Esophagus (tissue), 2 donors: ENCODE measurements at regions not wholly inside any gene's neighbourhood (a gene's known extent, or its start where the extent isn't known, plus 50 kb on each side); places are given as distances from the start of the nearest gene placed in this dataset.
"Not testable (repeated sequence)": the region's sequence is repeated elsewhere in the genome, so short reads cannot be mapped to it uniquely, and the experiment has no call there.

Experiments used
- H3K27ac ChIP-seq, 2 donors: one replicate each; pipeline ENCODE4 v1.5.1; 2013; ENCODE audit warnings: low read depth in 2 of 2, mild to moderate bottlenecking in 2 of 2, inconsistent platforms in 1 of 2, low read length in 1 of 2, moderate library complexity in 1 of 2
- H3K27me3 ChIP-seq, 2 donors: one replicate each; pipeline ENCODE4 v1.6.1; 2013; ENCODE audit warnings: low read length in 2 of 2, control low read depth in 1 of 2, mild to moderate bottlenecking in 1 of 2; ENCODE audit not compliant: insufficient read depth in 2 of 2, control insufficient read depth in 1 of 2
- H3K36me3 ChIP-seq, 2 donors: one replicate each; pipeline ENCODE4 v1.6.1; 2013; ENCODE audit warnings: low read length in 1 of 2; ENCODE audit not compliant: control insufficient read depth in 2 of 2, insufficient read depth in 2 of 2
- H3K4me1 ChIP-seq, 2 donors: one replicate each; pipeline ENCODE4 v1.6.1; 2013; ENCODE audit warnings: low read length in 1 of 2; ENCODE audit not compliant: control insufficient read depth in 2 of 2, insufficient read depth in 2 of 2
- H3K4me3 ChIP-seq, 2 donors: one replicate each; pipeline ENCODE4 v1.5.1; 2013; ENCODE audit warnings: low read length in 2 of 2, mild to moderate bottlenecking in 2 of 2, low read depth in 1 of 2, moderate library complexity in 1 of 2
- H3K9me3 ChIP-seq, 2 donors: one replicate each; pipeline ENCODE4 v1.6.1; 2013; ENCODE audit warnings: mild to moderate bottlenecking in 2 of 2, low read depth in 1 of 2, low read length in 1 of 2, moderate library complexity in 1 of 2; ENCODE audit not compliant: control insufficient read depth in 2 of 2, insufficient read depth in 1 of 2
- WGBS, 2 donors: extraction: QIAGEN DNeasy Blood & Tissue Kit; methylation state at CpG; one replicate each; pipeline ENCODE4 v1.1.7; 2013; 5-methylcytosine and 5-hydroxymethylcytosine counted together
- donor health status: healthy with polysubstance abuse.
- donor health status: Bipolar disorder and iron deficiency.

DNA sequence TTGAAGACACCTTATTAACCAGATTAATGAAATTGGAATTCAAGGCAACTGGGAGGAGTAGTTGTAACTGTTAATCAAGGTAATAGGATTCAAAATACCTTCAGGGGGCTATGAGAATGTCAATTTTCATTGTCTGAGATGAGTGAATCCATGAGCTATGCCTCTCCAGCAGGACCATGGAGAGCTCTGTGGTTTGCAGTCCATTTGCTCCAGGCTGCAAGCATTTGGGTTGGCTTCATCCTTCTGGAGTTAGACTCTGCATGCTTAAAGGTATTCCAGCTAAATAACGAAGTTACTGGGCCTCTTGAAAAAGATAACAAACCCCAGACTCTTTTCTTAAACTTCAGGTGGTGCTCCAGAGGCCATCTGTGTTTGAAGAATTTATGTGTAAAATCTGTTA, 207.1 kb upstream of the SLC8A1 start:
- 16 to 31% methylated on average over 1 of the region's 1 CpG for WGBS, 2 donors
- no peaks in the 10 kb centered on the region for H3K36me3 ChIP-seq
- H3K27me3 ChIP-seq, result no peaks in the 10 kb centered on the region
- H3K4me1 ChIP-seq, result no peaks in the 10 kb centered on the region
- H3K27ac ChIP-seq, result no peak overlapping the region
- H3K9me3 ChIP-seq, result no peaks in the 10 kb centered on the region
- H3K4me3 ChIP-seq, result no peak overlapping the region

DNA sequence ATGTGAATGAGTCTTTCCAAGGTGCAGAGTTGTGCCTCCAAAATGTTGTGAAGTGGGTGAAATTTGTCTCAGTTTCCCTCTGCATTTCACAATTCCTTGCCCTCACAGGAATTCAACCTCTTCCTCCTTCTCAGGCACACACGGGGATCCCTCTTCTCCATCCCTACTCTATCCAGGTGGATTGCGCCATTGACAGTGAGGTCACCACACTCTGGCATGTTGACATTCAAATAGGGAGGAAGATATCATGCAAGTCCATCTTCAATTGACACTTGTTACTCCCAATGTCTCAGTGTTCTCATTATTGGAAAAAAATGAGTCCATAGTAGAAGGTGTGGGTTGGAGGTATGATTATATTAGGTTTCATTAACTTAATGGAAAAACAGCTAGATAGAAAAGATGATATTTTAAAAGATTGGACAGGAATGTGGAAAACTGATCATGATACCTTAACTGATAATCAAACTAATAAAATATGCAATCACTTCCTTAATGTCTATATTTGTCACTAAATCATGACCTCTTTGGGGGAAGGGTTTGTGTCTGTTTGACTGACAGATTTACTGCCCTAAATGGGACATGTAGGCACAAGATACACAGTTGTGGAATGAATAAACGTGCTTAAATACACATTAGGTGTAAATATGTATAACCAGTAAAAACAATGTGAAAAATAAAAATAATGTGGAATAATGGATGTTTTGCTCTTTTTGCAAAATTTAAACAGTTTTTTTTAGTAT, 213.8 kb upstream of the SLC8A1 start:
- Histone ChIP-seq H3K4me3 (no peak overlapping the region), H3K27me3 (no peaks in the 10 kb centered on the region), H3K9me3 (no peaks in the 10 kb centered on the region), H3K27ac (no peak overlapping the region), H3K36me3 (no peaks in the 10 kb centered on the region), H3K4me1 (no peaks in the 10 kb centered on the region)
- WGBS, 2 donors, result 66 to 72% methylated on average over 3 of the region's 3 CpGs

DNA sequence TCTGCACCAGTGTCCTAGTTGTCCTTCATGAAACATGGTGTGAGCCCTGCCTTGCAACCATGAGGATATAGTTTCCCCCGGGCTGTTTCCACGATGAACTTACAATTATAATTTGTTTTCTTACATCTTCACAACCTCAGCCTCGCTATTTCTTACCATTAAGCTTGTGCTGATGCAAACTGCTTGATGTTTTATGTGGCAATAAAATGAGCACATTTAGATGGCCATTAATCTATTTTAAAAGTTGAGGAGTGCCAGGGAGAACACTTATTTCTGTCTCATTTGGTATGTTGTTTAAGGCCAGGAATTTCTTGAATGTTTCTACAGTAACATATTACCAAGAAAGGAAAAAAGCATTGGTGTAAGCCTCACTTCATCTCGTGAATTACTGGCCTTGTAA, 214.5 kb upstream of the SLC8A1 start:
- H3K9me3 ChIP-seq, result no peaks in the 10 kb centered on the region
- H3K27ac ChIP-seq, result no peak overlapping the region
- no peaks in the 10 kb centered on the region for H3K27me3 ChIP-seq
- H3K4me3 ChIP-seq, result no peak overlapping the region
- WGBS, 2 donors, result 75 to 76% methylated on average over 4 of the region's 4 CpGs
- H3K4me1 ChIP-seq, result no peaks in the 10 kb centered on the region
- H3K36me3 ChIP-seq, result no peaks in the 10 kb centered on the region

DNA sequence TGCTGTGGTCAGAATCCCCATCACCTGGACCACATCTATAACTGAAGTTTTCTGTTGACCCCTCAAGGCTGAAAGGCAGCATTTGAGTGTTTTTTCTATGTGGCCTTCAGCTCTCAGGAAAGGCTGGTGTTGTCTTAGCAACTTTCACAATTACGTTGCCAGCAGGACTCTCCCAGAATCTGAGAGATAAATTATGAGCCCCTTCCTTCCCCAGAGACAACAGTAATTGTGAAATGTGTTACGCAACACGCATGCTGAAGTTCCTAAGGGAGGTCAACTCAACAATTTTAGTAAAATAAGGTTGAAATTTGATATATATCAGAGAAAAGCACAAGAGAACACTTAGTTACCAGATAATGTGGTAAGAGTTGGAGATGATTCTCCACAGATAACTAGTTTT, 216.5 kb upstream of the SLC8A1 start:
- Histone ChIP-seq H3K9me3 (no peaks in the 10 kb centered on the region), H3K27ac (no peak overlapping the region), H3K4me1 (no peaks in the 10 kb centered on the region), H3K27me3 (no peaks in the 10 kb centered on the region), H3K4me3 (no peak overlapping the region), H3K36me3 (no peaks in the 10 kb centered on the region)
- 55 to 62% methylated on average over 3 of the region's 3 CpGs for WGBS, 2 donors

DNA sequence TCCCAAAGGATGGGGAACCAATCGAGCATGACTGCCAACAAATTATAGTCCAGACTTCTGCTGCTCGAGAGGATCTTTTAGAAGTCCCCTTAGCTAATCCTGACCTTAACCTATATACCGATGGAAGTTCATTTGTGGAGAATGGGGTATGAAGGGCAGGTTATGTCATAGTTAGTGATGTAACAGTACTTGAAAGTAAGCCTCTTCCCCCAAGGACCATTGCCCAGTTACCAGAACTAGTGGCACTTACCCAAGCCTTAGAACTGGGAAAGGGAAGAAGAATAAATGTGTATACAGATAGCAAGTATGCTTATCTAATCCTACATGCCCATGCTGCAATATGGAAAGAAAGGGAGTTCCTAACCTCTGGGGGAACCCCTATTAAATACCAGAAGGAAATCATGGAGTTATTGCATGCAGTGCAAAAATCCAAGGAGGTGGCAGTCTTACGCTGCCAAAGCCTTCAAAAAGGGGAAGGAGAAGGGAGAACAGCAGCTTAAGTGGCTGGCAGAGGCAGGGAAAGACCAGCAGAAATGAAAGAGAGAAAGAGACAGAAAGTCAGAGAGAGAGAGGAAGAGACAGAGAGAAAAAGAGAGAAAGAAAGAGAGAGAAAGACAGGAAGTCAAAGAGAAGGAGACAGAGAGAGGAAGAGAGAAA, 224.4 kb upstream of the SLC8A1 start:
- WGBS, 2 donors, result 83 to 89% methylated on average over 4 of the region's 4 CpGs
- not testable (repeated sequence) for H3K4me1 ChIP-seq, H3K9me3 ChIP-seq, H3K4me3 ChIP-seq, H3K36me3 ChIP-seq, H3K27me3 ChIP-seq, H3K27ac ChIP-seq

DNA sequence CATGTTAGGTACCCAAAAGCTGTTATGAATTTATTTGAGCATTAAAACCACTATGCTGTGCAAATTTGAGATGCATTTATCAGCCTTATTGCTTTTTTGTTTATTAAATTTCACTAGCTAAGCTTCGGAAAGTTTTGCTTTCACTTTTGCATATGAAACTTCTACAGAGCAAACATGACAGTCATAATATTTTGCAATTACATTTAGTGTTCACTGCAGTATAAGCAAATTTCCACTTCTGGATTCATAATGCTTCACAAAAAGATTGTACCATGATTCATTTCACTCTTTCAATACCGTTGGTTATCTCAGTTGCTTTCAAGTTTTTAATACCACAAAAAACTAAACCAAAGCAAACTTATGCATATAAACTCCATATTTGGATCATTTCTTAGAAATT, 228.7 kb upstream of the SLC8A1 start:
- H3K27me3 ChIP-seq, result no peaks in the 10 kb centered on the region
- H3K9me3 ChIP-seq, result no peaks in the 10 kb centered on the region
- 14 to 17% methylated on average over 2 of the region's 2 CpGs for WGBS, 2 donors
- H3K27ac ChIP-seq, result no peak overlapping the region
- H3K4me1 ChIP-seq, result no peaks in the 10 kb centered on the region
- no peak overlapping the region for H3K4me3 ChIP-seq
- no peaks in the 10 kb centered on the region for H3K36me3 ChIP-seq

DNA sequence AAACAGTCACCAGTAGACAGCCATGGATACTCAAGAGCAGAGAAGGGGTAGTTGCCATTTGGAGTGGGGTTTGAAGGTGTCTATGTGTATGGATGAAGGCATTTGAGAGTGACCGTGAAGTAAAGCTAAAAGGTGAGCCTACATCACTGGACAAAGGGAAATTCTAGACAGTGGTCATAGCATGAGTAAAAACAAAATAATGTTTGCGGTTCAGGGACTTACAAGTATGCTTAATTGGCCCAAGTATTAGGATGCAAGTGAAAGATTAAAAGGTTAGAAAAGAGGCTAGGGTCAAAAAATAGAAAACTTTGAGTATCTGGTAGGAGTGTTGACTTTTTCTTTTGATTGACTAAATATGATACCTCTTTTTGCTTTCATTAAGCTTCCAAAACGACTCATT, 238.1 kb upstream of the SLC8A1 start:
- Histone ChIP-seq H3K4me1 (no peaks in the 10 kb centered on the region), H3K9me3 (no peaks in the 10 kb centered on the region), H3K27me3 (no peaks in the 10 kb centered on the region), H3K4me3 (no peak overlapping the region), H3K27ac (no peak overlapping the region), H3K36me3 (no peaks in the 10 kb centered on the region)
- WGBS, 2 donors, result 84 to 88% methylated on average over 3 of the region's 3 CpGs

DNA sequence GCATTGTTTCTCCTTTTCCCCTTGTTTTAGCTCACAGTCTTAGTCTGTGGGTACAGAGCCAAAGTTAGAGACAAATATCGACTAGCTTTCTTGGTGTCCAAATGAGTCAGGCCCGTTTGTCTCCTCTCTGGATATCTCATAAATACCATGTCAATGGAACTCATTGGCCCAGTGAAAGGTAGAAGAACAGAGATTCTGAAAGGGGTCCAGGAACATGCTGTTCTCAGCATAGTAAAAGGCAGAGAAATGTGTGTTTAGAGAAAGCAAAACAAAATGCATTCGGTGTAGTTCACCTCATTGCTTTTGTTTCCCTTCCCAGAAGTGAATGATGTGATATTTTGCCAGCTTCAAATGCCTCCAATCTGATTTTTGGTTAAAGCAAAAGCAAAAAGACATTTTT, 238.6 kb upstream of the SLC8A1 start:
- H3K4me3 ChIP-seq, result no peak overlapping the region
- H3K36me3 ChIP-seq, result no peaks in the 10 kb centered on the region
- H3K4me1 ChIP-seq, result no peaks in the 10 kb centered on the region
- no peaks in the 10 kb centered on the region for H3K27me3 ChIP-seq
- WGBS, 2 donors, result 77 to 82% methylated on average over 3 of the region's 3 CpGs
- no peaks in the 10 kb centered on the region for H3K9me3 ChIP-seq
- no peak overlapping the region for H3K27ac ChIP-seq

DNA sequence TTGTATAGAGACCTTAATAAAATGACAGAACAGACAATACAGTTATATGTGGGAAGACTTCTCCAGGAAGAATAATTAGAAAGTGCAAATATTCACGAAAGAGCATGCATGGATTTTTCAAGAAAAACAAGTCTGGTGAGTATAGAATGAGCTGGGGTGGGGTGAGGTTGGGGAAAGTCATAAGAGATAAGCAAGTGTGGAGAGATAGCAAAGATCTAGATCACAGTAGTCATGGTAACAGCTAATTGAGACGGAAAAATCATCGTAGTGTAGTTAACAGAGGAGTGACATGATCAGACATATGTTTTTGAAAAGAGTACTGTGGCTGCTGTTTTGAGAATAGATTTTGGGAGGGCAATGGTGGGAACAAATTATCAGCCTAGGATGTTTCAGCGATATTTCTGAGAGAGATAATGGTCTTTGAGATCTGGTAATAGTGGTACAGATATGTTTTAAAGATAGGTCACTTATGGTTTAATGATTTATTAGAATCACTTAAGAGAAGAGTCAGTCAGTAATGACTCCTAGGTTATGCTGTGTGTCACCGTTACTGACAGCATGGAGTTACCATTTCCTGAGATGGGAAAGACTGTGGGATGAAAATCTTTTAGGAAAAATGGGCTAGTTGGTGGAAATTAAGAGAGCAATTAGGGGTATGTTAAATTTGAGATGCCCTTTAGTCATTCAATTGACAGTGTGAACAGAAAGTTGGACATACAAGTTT, 248.5 kb upstream of the SLC8A1 start:
- H3K27me3 ChIP-seq, result no peaks in the 10 kb centered on the region
- H3K4me3 ChIP-seq, result no peak overlapping the region
- H3K36me3 ChIP-seq, result no peaks in the 10 kb centered on the region
- no peak overlapping the region for H3K27ac ChIP-seq
- no peaks in the 10 kb centered on the region for H3K9me3 ChIP-seq
- no peaks in the 10 kb centered on the region for H3K4me1 ChIP-seq
- WGBS, 2 donors, result 44 to 54% methylated on average over 5 of the region's 5 CpGs
